ENCODE measurements at regions not wholly inside any gene's neighbourhood (a gene's known extent, or its start where the extent isn't known, plus 50 kb on each side); places are given as distances from the start of the nearest gene placed in this dataset.

GRCh38 chr18:69233465-69234054 is 167.1 kb upstream of the DOK6 start:
- BruUV-seq (replicated peaks): no TSS peak
- no peaks in the 10 kb centered on the region for H3K4me1 ChIP-seq (ENCODE audit: insufficient read depth, low read length)
- H3K36me3 ChIP-seq (ENCODE audit: low read depth, low read length): no peaks in the 10 kb centered on the region
- no peak for DNase-seq
- no peak overlapping the region for H2AFZ ChIP-seq (ENCODE audit: low read length)
- no peaks in the 10 kb centered on the region for H3K79me2 ChIP-seq (ENCODE audit: low read length)
- H3K9me3 ChIP-seq (ENCODE audit: low read length): no peaks in the 10 kb centered on the region
- H3K4me3 ChIP-seq (ENCODE audit: low read length): no peak overlapping the region
- ChIA-PET POLR2A (ENCODE audit: unreplicated experiment) (no interaction called here), CTCF (no interaction called here)
- TF ChIP-seq EZH2 (IDR thresholded peaks at IDR 0.05; ENCODE audit: low read length, unreplicated experiment): no peak
- no peak for TF ChIP-seq CTCF (conservative IDR thresholded peaks at IDR 0.05; ENCODE audit: low read depth, low read length)
- TF ChIP-seq EZH2phosphoT487 (IDR thresholded peaks at IDR 0.05; ENCODE audit: borderline replicate concordance, low read length): no peak
- H3K4me2 ChIP-seq (ENCODE audit: low read length): no peak overlapping the region
- H3K9ac ChIP-seq (ENCODE audit: low read length): no peak overlapping the region
- intact Hi-C loops (cut with micrococcal nuclease): no loop called here
- H3K27me3 ChIP-seq (ENCODE audit: low read length): no peaks in the 10 kb centered on the region
- no peaks in the 10 kb centered on the region for H3F3A ChIP-seq (ENCODE audit: low read length, unreplicated experiment)
- H3K9me2 ChIP-seq (replicated peaks; ENCODE audit: low read length): no peaks in the 10 kb centered on the region
- H4K20me1 ChIP-seq (ENCODE audit: low read length): no peaks in the 10 kb centered on the region
- no peak overlapping the region for H3K27ac ChIP-seq (ENCODE audit: low read length)
- ATAC-seq: no peak

GRCh38 chr18:69239849-69240674 is 160.6 kb upstream of the DOK6 start:
- DNase-seq (no peak), ATAC-seq (no peak)
- H3K9ac ChIP-seq (ENCODE audit: low read length): no peak overlapping the region
- H3K27me3 ChIP-seq (ENCODE audit: low read length): no peaks in the 10 kb centered on the region
- H3K9me3 ChIP-seq (ENCODE audit: low read length): no peaks in the 10 kb centered on the region
- H3K36me3 ChIP-seq (ENCODE audit: low read depth, low read length): no peaks in the 10 kb centered on the region
- ChIA-PET CTCF (no interaction called here), POLR2A (ENCODE audit: unreplicated experiment) (no interaction called here)
- no peak for TF ChIP-seq EZH2 (IDR thresholded peaks at IDR 0.05; ENCODE audit: low read length, unreplicated experiment)
- no peak for TF ChIP-seq CTCF (conservative IDR thresholded peaks at IDR 0.05; ENCODE audit: low read depth, low read length)
- TF ChIP-seq EZH2phosphoT487 (IDR thresholded peaks at IDR 0.05; ENCODE audit: borderline replicate concordance, low read length): no peak
- no TSS peak for BruUV-seq (replicated peaks)
- H3K79me2 ChIP-seq (ENCODE audit: low read length): no peaks in the 10 kb centered on the region
- intact Hi-C loops (cut with micrococcal nuclease): no loop called here
- H3K4me3 ChIP-seq (ENCODE audit: low read length): no peak overlapping the region
- H2AFZ ChIP-seq (ENCODE audit: low read length): no peak overlapping the region
- no peak overlapping the region for H3K4me2 ChIP-seq (ENCODE audit: low read length)
- H4K20me1 ChIP-seq (ENCODE audit: low read length): no peaks in the 10 kb centered on the region
- H3K9me2 ChIP-seq (replicated peaks; ENCODE audit: low read length): no peaks in the 10 kb centered on the region
- H3F3A ChIP-seq (ENCODE audit: low read length, unreplicated experiment): no peaks in the 10 kb centered on the region
- no peak overlapping the region for H3K27ac ChIP-seq (ENCODE audit: low read length)
- H3K4me1 ChIP-seq (ENCODE audit: insufficient read depth, low read length): no peaks in the 10 kb centered on the region

- Histone ChIP-seq H3K27me3 (ENCODE audit: low read length) (no peaks in the 10 kb centered on the region), H3K36me3 (ENCODE audit: low read depth, low read length) (no peaks in the 10 kb centered on the region), H3K79me2 (ENCODE audit: low read length) (no peaks in the 10 kb centered on the region), H3K9ac (ENCODE audit: low read length) (no peak overlapping the region), H3K27ac (ENCODE audit: low read length) (no peak overlapping the region), H2AFZ (ENCODE audit: low read length) (no peak overlapping the region), H3K9me3 (ENCODE audit: low read length) (no peaks in the 10 kb centered on the region), H3K9me2 (replicated peaks; ENCODE audit: low read length) (no peaks in the 10 kb centered on the region), H3F3A (ENCODE audit: low read length, unreplicated experiment) (no peaks in the 10 kb centered on the region), H4K20me1 (ENCODE audit: low read length) (no peaks in the 10 kb centered on the region), H3K4me1 (ENCODE audit: insufficient read depth, low read length) (no peaks in the 10 kb centered on the region), H3K4me2 (ENCODE audit: low read length) (no peak overlapping the region), H3K4me3 (ENCODE audit: low read length) (no peak overlapping the region)
- intact Hi-C loops (cut with micrococcal nuclease): no loop called here
- TF ChIP-seq EZH2 (IDR thresholded peaks at IDR 0.05; ENCODE audit: low read length, unreplicated experiment) (no peak), EZH2phosphoT487 (IDR thresholded peaks at IDR 0.05; ENCODE audit: borderline replicate concordance, low read length) (no peak), CTCF (conservative IDR thresholded peaks at IDR 0.05; ENCODE audit: low read depth, low read length) (no peak)
- BruUV-seq (replicated peaks): no TSS peak
- DNase-seq: no peak
- no peak for ATAC-seq
- ChIA-PET CTCF (no interaction called here), POLR2A (ENCODE audit: unreplicated experiment) (no interaction called here)
Measured at GRCh38 chr18:69246027-69246426, 154.7 kb upstream of the DOK6 start.
